Tongue (tissue), 1 donor: ENCODE measurements at regions not wholly inside any gene's neighbourhood (a gene's known extent, or its start where the extent isn't known, plus 50 kb on each side); places are given as distances from the start of the nearest gene placed in this dataset.

Source experiments
- DNase-seq: peaks from one replicate; pipeline ENCODE4 v3.0.0-alpha.2; 2015

GRCh38 chr3:177599837-177600236, 402.6 kb upstream of the TBL1XR1 start:
- no peak for DNase-seq

GRCh38 chr3:177600411-177600810, 403.1 kb upstream of the TBL1XR1 start:
- no peak for DNase-seq

- DNase-seq: peak; percentile 24
Measured at GRCh38 chr3:177601152-177601551, 403.9 kb upstream of the TBL1XR1 start.

GRCh38 chr3:177602601-177603147, 405.4 kb upstream of the TBL1XR1 start:
- peak; percentile 30 for DNase-seq

GRCh38 chr3:177603148-177603603, 405.9 kb upstream of the TBL1XR1 start:
- no peak for DNase-seq

GRCh38 chr3:177604181-177604580, 406.9 kb upstream of the TBL1XR1 start:
- DNase-seq: no peak

GRCh38 chr3:177606891-177607290, 409.6 kb upstream of the TBL1XR1 start:
- DNase-seq: peak; percentile 51

- peak; percentile 75 for DNase-seq
Measured at GRCh38 chr3:177607589-177607988, 410.3 kb upstream of the TBL1XR1 start.

GRCh38 chr3:177608443-177608842, 411.2 kb upstream of the TBL1XR1 start:
- no peak for DNase-seq

GRCh38 chr3:177609613-177610012, 412.3 kb upstream of the TBL1XR1 start:
- no peak for DNase-seq

GRCh38 chr3:177610262-177610661, 413.0 kb upstream of the TBL1XR1 start:
- DNase-seq: no peak

- DNase-seq: peak; percentile 79
Measured at GRCh38 chr3:177610686-177611633, 413.7 kb upstream of the TBL1XR1 start.

GRCh38 chr3:177611752-177612334, 414.6 kb upstream of the TBL1XR1 start:
- peak; percentile 29 for DNase-seq

GRCh38 chr3:177613901-177614300, 416.6 kb upstream of the TBL1XR1 start:
- no peak for DNase-seq

- DNase-seq: peak; percentile 78
Measured at GRCh38 chr3:177615015-177615414, 417.7 kb upstream of the TBL1XR1 start.

- DNase-seq: peak; percentile 76
Measured at GRCh38 chr3:177618873-177619733, 421.8 kb upstream of the TBL1XR1 start.

- no peak for DNase-seq
Measured at GRCh38 chr3:177620073-177620472, 422.8 kb upstream of the TBL1XR1 start.

- peak; percentile 61 for DNase-seq
Measured at GRCh38 chr3:177622520-177622919, 425.2 kb upstream of the TBL1XR1 start.

GRCh38 chr3:177622982-177623617, 425.8 kb upstream of the TBL1XR1 start:
- no peak for DNase-seq

GRCh38 chr3:177624528-177625495, 427.5 kb upstream of the TBL1XR1 start:
- DNase-seq: no peak
